NCI-H1417 treated with DMSO at 0.1 percent for 48 hours (cell line): ENCODE measurements at regions not wholly inside any gene's neighbourhood (a gene's known extent, or its start where the extent isn't known, plus 50 kb on each side); places are given as distances from the start of the nearest gene placed in this dataset.

Experiments
- DNase-seq: peaks from one replicate; lab custom pipeline; 2025; lab: John Stamatoyannopoulos, UW

DNA sequence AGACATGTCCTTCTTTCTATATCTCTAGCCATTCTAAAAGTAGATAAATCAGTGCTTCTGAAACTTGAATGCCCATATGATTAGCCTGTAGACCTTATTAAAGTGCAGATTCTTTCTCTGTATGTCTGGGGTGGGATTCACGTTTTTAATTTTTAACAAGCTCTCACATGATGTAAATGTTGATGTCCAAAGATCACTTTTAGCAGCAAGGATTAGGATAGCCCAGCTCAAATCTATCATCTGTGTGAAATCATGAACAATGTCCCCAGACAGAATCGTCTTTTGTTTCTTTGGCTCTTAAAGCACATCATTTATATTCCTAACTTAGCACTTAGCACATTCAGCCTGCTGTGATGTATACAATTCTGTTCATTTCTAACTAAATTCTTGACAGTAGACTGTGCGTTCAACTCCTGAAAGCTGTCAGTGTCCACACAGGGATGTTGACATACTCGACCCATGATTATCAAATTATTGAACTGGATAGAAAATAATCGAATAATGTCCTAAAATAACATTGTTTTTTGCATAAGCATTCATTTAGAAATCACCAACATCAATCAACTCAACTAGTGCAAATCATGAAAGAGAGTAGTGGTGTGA lies 102.1 kb upstream of the MLIP start:
- no peak for DNase-seq

DNA sequence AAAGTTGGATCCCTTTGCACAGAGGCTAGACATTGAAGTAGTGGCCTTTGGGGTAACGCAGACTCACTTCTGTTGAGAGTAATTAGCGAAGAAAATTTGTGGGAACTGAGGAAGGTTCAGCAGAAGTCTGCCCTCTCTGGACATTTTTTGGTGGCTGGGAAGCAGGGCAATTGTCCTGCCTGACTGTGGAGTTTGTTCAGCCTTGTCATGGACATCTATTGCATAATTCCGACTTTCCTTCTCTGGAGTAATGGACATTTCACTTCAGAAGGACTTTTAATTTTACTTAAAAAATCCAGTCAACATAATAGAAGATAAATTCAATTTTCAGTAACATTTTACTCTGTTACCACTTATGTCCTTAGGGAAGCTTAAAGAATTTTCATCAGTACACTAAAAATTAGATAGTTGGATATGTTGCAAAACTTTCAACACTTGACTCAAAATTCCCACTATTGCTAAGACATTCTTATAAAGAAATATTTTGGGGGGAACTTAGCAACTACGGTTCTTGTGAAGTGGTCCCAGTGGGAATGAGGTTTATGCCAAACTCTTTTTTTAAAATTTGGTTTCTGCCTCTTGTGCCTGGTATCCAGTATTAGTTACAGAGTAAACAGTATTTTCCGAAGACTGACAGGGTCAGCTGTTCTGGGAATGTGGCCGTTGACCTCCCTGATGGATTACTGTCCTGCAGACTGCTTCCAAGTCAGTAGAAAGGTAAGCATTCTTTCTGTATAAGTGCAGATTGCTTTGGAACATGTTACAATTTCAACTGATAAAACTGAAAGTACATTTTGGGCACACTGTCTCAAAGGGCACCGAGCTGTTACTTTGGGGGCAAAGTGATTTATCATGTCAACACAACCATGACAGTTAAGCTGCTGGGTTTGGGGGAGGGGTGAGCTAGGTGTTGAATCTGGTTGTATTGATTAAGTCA lies 100.6 kb upstream of the MLIP start:
- DNase-seq = no peak

DNA sequence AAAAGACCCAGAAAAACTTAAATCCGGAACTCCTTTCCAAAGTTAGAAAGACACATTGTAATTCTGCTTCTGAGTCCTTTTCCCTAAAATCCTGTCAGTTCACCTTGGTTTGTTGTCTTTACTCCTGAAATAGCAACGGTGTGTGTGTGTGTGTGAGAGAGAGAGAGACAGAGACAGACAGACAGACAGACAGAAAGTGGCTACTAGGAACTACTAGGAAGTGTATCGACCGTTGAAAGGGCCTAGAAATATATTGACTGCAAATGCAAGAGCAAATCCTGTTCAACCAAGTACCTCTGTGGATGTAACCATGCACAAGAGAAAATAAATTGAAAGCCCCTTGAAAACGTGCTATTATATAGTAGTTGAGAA lies 100.0 kb upstream of the MLIP start:
- no peak for DNase-seq

DNA sequence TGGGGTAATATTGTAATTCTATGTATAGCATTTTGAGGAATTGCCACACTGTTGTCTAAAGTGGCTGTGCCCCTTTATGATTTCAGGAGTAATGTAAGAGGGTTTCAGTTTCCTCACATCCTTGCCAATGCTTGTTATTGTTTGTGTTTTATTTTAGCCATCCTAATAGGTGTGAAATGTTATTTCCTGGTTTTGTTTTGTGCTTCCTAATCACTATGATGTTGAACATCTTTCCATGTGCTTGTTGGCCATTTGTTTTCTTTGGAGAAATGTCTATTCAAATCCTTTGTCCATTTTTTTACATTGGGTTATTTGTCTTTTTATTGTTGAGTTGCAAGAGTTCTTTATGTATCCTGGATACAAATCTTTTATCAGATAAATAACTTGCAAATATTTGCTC lies 97.3 kb upstream of the MLIP start:
- no peak for DNase-seq

DNA sequence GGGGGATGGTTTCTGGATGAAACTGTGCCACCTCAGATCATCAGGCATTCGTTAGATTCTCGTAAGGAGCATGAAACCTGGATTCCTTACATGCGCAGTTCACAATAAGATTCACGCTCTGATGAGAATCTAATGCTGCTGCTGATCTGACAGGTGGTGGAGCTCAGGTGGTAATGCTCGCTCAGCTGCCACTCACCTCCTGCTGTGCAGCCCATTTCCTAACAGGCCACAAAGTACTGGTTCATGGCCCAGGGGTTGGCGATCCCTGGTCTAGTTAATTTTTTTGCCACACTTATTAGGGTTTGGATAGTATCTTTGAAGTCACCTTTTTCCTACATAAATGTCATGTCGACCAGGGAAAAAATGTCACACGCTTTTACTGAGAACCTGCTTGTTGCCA lies 96.8 kb upstream of the MLIP start:
- DNase-seq = no peak

DNA sequence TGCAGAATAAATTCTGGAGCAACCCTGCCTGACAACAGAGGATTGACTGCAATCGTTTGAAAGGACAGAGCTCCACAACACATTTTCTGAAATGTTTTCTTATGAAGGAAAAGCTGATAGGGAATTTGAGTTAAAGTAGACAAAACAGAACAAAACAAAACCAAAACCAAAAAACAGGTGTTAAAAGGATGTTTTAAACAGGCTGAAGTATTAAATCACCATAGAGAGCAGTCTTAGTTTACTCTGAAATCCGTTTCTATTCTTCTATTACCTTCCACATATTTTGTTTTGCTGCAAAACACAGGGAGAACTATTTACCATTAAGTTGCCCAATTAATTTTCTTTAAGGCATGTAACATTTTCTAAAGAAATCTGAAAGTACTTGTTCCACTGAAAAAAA lies 93.4 kb upstream of the MLIP start:
- DNase-seq = no peak

DNA sequence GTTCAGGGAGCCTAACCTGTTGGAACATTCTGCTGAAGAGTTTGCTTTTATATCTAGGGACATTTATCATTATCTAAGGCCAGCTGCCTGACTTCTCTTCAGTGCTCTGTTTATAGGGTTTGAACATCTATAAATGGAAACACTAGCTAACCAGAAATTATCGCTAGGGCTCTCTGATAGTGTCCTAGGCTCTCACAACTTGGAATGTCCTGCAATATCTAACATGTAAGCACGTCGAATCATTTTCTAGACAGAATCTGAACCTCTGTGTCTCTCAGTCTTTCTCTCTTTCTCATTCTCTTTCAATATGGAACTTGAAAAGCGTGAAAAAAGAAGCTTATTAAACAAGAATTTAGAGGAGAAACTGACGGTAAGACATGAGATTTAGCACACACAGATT lies 92.5 kb upstream of the MLIP start:
- no peak for DNase-seq

DNA sequence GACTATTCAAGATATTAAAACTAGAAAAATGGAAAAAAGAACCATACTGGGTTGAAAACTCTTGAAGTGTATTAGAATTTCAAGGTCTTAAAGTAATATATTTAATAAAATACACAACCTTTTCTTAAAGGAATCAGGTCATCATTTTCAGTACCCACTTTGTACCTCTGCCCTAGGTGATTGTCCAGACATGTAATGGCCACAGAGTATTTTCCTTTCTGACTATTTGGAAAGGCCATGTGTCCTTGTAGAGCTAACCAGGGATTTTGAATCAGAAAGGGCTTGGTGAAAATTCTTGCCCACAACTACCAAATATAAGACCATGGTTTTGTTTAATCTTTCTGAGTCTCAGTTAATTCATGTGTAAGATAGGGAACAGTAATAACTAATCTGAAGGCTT lies 91.4 kb upstream of the MLIP start:
- DNase-seq = no peak

DNA sequence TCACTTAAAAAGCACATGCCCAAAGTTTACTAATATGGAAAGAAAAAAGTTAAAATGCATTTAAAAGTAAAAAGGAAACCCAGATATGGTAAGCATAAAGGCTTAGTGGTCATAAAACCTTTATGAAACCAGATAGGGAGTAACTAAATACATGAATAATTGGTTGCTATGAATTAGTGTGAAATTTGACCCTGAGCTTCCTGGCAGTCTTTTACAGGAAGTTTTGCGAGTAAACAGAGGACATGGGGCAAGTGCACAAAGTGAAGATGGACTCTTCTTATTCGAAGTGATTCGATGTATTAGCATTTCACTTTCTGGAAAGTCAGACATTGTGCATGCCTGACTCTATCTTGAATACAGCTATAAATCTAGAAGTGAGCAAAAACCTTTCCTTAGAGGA lies 90.9 kb upstream of the MLIP start:
- DNase-seq = no peak

DNA sequence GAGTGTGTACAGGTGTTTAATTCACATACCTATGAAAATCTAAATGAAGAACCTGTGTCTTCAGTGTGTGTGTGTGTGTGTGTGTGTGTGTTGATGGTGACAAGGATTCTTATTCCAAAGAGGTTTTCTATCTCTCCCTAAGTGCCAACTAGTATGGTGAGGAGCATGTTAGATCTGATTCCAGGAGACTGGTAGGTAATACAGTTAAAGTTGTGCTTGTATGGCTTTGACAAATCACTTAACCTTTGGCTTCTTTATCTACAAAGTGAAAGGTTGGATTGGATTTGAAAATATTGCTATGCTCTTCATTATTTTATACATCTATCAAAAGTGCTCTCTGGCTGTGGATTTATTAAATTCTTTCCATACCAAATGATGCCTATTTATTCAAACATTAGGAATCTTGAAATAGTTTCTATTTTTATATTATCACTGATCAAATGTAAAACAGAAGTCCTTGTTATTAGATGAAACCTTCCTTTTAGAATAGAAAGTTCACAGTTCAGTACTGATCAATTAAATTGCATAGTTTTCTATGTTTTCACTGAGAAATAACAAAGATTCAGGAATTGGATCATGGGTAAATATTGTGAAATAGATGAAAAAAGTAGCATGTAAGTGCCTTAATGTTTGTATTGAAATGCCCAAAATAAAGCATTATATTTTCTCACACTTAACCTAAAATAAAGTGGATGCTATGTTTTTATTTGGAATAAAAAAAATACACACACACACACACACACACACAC lies 84.4 kb upstream of the MLIP start:
- no peak for DNase-seq

DNA sequence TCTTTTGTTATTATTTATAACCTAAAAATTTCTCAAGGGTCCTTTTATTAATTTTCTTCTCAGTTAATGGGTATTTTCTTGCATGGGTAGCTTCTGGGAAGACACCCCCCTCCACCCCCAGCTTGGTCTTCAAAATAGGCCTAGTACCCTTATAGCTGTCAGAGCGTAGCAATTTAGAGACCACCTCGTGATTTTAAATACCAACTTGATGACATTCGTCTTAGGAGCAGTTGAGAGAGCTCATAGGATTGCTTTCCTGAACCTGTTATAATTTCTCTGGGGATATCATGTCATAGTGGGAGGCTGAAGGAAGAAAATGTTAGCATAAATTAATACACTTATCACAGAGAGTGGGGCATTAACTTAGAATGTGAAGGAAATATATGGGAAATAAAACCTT lies 83.1 kb upstream of the MLIP start:
- DNase-seq = no peak

DNA sequence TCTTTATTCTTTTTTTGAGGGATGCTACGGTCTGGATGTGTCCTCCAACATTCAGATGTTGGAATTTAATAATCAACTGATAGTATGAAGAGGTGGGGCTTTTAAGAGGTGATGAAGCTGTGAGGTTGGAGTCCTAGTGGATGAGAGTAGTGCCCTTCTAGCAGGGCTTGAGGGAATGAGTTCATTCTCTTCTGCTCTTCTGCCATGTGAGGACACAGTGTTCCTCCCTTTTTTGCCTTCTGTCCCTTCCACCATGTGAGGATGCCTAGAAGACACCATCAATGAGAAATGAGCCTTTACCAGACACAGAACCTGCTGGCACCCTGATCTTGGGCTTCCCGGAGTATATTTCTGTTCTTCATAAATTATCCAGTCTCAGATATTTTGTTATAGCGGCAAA lies 82.1 kb upstream of the MLIP start:
- DNase-seq = no peak

DNA sequence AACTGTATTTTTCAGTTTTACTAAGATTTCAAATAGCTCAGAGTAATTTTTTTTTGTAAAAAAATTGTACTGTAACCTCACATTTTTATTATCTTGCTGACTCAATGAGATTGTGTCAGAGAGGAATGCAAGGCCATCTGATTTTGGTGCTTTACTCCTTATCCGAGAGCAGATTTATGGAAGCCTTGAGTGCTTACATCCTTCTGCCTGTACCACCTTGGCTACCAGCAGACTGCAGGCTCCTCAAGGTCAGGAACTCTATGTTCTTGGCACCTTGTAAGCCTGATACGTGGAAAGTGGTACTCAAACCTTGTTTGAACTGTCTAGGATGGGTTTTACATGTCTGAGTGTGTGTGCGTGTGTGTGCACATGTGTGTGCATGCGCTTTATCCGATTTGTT lies 80.1 kb upstream of the MLIP start:
- no peak for DNase-seq

DNA sequence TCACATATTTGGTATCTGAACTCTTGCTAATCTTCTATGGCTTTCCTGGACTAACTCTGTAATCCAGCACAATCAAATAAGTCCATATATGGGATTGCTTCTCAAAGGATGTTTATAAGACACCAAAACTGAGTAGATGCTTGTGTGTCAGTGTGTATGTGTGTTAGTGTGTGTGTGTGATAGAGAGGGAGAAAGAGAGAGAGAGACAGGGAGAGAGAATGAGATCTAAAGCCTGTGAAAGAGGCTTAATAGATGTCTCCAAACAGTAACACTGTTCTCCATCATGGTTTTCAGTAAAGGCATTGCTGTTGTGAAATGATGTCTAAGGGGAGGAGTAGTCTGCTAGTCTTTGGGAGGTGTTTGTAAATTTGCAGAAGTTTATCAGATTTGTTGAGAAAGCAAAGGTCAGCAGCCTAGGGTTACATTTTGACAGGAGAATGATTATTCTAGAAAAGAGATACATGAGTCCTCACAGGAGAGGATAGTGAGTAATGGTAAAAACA lies 73.9 kb upstream of the MLIP start:
- DNase-seq = no peak

DNA sequence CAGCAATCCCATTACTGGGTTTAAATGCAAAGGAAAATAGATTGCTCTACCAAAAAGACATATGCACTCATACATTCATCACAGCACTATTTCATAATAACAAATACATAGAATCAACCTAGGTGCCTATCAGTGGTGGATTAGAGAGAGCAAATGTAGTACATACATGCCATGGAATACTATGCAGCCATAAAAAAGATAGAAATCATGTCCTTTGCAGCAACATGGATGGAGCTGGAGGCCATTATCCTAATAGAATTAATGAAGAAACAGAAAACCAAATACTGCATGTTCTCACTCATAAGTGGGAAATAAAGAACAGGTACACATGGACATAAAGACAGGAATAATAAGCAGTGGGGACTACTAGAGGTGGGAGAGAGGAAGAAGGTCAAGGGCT lies 70.7 kb upstream of the MLIP start:
- DNase-seq = no peak

DNA sequence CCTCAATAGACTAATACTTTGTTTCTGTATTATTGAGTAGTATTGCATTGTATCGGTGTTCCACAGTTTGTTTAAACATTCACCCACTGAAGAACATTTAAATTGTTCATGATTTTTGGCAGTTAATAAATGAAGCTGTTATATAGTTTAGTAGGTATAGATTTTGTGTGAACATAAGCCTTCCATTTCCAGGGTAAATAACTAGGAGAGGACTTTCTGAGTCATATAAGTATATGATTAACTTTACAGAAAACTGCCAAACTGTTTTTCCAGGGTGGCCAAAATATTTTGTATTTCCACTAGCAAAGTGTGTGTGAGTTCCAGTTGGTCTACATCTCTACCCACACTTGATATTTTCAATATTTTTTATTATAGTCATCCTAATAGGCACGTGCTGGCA lies 70.0 kb upstream of the MLIP start:
- DNase-seq = no peak

DNA sequence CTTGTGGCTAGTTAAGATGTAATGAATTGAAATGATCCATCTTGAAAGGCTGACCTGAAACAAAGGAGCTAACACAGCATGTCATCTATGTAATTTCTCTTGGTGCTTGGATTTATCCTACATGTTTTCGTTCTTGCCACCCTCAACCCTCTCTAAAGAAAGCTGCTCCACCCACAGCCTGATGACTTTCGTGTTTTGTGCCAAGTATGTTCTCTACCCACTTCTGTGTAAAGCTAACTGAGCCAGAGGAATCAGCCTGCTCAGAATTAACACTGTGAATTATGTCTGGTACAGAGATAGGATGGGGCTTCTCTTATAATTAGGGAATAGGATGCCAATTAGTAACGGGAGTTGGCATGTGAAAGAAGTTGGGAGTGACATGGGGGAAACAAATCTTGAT lies 67.9 kb upstream of the MLIP start:
- DNase-seq = no peak

DNA sequence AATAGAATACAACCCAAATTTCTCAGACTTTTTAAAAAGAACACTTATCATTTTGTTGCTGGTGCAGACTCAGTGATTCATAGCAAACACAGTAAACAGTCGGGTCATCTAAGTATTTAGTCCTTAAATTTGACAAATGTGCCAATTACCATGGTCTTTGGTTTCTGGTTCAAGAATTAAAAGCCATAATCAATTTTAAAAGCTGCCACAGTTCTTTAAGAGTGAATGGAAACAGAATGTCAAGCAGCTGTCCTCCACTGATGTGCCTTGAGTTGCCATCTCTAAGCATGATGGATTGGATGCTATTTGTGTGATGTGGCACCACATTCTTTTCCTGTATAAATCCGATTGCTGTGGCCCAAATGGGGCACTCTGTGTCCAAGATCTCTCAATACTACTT lies 67.2 kb upstream of the MLIP start:
- DNase-seq = no peak

DNA sequence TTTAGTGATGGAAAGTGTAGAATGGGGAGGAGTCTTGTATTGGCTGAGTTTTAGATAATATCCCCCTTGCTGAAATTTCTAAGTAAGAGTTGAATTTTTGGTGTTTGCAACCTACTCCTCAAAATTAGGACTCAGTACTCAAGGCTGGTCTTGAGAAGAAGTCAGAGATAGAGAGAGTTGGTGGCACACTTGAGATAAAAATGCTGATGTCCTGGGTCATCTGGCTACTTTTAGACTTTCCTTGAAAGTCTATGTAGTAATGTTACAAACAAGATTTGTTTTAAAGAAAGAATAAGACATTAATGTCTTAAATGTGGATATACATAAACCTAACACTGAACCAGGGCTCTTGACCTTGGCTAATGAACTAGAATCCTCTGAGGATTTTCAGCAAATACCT lies 62.5 kb upstream of the MLIP start:
- no peak for DNase-seq

DNA sequence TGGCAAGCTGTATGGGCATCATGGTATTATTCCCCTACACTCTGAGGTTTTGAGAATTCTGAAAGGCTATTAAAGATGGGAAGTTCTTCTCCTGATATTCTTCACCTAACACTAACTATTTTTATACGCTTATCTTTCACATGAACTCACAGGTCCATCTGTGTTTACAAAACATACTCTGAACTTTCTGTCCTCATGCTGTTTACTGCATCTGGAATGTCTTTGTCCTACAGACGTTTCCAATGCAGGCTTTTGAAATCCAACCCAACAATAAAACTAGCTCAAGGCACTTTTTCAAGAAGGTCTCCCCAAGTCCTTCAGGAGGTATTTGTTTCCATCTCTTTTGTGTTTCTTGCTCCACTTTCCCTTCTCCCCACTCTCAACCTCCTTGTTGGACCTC lies 60.5 kb upstream of the MLIP start:
- DNase-seq = no peak

DNA sequence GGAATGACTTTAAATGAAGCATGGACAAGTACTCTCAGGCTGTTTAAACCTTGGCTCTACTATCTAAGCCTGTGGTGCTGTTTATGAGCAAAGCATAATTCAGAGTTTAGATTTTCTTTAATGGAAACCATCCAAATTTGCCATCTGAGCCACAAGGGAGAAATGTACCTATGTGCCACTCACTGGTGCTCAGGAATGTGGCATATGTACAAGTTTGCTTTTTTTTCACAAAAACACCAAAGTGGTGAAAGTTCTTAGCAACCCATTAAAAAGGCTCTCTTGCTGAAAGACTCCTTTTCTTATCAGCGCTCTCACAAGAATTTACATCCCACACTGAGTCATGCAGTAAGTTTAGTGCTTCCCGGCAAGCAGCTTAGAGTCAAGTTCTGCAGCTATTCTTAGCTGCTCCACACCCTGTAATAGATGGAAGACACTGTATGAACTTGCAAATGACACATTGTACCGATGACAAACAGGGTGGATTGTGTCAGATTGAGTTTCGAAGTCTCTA lies 57.3 kb upstream of the MLIP start:
- DNase-seq = no peak

DNA sequence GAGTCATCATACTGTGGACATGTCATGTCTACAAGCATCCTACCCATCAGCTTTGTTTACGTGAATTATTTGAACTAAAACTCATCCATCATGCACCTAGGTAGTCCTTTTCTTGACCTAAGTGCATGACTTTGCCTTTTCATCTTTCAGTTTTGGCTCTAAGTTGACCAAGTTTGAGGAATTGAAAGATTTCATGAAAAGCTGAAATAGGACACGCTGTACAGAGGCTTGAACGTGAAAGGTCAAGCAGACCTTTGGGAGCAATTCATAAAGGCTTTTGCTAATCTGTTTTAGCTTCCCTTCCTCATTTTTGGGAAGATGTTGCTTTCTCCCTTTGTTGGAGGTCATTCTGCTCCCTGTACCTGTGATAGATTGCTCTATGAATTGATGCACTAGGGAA lies 55.1 kb upstream of the MLIP start:
- DNase-seq = no peak

DNA sequence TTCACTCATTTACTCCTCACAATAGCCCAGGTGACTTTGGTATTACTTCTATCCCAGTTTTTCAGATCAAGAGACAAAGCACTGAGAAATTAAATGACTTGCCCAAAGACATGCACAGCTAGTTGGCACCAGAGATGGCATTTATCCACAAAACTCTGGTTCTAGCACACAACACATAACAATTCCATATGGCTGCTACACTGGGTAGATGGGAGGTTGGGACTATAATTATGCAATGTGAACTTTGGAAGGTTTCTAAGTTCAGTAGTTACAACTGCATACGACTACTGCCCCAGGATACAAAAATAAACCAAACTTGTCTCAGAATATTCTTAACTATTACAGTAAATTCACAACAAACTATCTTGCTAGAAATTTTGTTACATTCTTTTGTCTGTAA lies 54.2 kb upstream of the MLIP start:
- DNase-seq = no peak
